Jurkat, Clone E6-1 (cell line): ENCODE measurements at regions not wholly inside any gene's neighbourhood (a gene's known extent, or its start where the extent isn't known, plus 50 kb on each side); places are given as distances from the start of the nearest gene placed in this dataset.
A peak's percentile ranks its signal among the peaks of the same experiment; 100 is the strongest.
"Not testable (repeated sequence)": the region's sequence is repeated elsewhere in the genome, so short reads cannot be mapped to it uniquely, and the experiment has no call there.

ENCODE experiments used
- DNase-seq: peaks from one replicate; pipeline ENCODE4 v3.0.0-alpha.2; 2011; ENCODE audit warnings: low read depth, low spot score
- H3K4me3 ChIP-seq: 2 replicates; pipeline ENCODE4 v1.5.1; 2011; ENCODE audit warnings: mild to moderate bottlenecking, low read length, control low read depth, moderate library complexity

DNA sequence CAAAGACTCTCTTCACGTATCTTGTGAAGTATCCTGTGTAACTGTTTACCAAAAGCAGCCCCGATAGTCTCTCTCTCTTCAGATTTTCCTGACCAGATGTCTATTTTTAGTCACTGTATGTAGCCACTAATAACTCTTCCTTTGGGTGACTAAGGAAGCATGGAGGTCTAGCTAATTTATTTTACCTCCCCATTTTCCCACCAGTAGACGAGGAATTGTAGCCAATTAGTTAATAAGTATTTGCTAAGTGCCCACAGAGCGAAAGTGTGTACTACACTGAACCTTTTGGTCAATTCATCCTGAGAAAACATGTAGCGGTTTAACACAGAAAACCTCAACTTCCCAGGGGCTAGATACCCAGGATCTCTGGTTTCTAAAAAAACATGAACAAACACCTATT, 180.6 kb downstream of the TBX18 start:
- no peak for DNase-seq

GRCh38 chr6:84582997-84583396, 181.4 kb downstream of the TBX18 start:
- no peak for DNase-seq
- no peak overlapping the region for H3K4me3 ChIP-seq

More for the DNA sequence above, 180.6 kb downstream of the TBX18 start:
- H3K4me3 ChIP-seq, result no peak overlapping the region

- no peak overlapping the region for H3K4me3 ChIP-seq
- DNase-seq, result peak; percentile 54
Observed at GRCh38 chr6:84581494-84582259, 182.7 kb downstream of the TBX18 start.

DNA sequence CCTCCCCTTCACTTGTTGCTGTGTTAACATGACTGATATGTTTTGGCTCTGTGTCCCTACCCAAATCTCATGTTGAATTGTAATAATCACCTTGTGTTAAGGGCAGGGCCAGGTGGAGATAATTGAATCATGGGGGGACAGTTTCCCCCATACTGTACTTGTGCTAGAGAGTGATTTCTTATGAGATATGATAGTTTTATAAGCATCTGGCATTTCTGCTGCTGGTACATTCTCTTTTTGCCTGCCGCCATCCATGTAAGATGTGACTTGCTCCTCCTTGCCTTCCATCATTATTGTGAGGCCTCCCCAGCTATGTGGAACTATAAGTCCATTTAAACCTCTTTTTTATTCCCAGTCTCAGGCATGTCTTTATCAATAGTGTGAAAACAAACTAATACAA, 185.0 kb downstream of the TBX18 start:
- no peak for DNase-seq
- H3K4me3 ChIP-seq, result no peak overlapping the region

DNA sequence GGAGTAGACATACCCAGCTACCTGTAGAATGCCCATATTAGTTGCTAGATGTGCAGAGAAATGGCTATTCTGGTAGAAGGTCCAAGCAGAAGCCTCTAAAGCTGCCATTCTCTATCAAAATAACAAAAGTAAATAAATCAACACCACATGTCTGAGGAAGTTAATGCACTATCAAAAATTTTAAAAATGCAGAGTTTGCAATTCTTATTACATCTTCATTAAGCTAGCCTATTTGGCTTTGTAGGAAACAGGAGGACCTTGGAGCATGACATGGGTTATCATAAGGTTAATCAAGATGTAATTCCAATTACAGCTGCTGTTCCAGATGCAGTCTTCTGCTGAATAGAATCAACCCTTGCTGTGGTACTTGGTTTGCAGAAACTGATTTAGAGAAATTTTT, 188.4 kb downstream of the TBX18 start:
- no peak overlapping the region for H3K4me3 ChIP-seq
- DNase-seq, result no peak

DNA sequence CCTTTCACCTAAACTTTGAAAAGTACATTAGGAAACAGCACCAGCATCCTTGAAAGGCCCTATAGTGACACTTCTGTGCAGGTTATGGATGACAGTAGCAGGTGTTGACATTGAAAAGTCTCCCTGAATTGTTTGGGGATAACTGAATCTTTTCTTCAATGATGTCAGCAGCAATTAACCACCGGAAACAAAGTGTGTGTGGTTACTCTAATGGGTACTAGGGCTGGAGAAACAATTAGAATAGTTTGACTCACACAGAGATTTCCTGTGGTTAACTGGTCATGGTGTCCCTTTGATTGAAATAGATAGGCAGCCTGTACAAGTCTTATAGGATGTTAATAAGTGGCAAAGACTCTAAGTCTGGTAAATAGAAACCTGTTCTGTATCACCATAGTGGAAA, 189.1 kb downstream of the TBX18 start:
- H3K4me3 ChIP-seq, result no peak overlapping the region
- peak; percentile 25 for DNase-seq

DNA sequence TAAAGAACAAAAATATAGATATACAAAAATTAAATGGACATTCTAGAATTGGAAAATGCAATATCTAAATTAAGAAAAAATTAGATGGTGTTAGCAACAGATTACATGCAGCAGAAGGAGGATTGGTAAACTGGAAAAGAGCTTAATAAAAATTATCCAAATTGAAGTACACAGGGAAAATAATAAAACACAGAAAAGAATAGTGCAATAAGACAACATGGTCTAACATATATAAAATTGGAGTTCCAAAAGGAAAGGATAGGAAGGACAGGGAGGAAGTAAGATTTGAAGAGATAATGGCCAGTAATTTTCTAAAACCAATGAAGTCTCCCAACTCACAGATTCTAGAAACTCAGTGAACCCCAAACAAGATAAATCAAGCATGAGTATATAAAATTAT, 194.5 kb downstream of the TBX18 start:
- H3K4me3 ChIP-seq, result no peak overlapping the region
- no peak for DNase-seq

GRCh38 chr6:84568971-84569370, 195.4 kb downstream of the TBX18 start:
- DNase-seq, result peak; percentile 12
- no peak overlapping the region for H3K4me3 ChIP-seq

- H3K4me3 ChIP-seq, DNase-seq: not testable (repeated sequence)
Observed at GRCh38 chr6:84565718-84566117, 198.7 kb downstream of the TBX18 start.

- no peak overlapping the region for H3K4me3 ChIP-seq
- no peak for DNase-seq
Observed at GRCh38 chr6:84560436-84561390, 203.7 kb downstream of the TBX18 start.

DNA sequence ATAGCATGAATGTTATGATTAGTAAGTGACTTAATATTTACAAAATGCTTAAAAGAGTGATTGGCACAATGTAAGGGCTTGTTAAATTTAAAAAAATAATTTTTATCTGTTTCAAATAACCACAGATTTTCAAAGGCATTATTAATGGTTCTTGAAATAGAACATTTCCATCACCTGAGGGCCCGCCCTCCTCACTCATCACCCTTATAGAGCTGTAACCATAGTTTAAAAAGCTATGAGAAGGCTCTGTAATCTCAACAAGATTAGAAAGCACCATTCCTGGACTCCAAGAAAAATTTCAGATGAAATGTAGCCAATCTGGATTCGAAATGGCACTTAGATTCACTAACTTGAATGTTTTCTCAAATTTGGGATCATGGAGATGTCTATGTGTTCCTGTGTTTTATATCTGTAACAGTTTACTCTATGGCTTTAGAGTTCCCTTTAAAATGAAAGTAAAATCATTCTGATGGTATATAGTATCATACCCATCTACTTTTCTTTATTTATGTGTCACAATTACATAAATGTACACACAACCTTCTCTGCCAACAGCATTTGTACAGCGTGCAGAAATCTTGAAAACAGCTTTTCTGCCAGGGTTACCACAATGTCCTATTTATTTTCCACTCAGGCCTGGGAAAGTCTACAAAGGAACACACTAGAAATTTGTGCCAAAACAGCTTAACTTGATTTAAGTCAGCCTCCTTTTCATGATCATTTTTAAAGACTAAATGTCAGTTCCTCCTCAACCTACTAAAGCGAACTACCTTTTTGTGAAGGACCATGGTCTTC, 207.7 kb downstream of the TBX18 start:
- DNase-seq, result no peak
- H3K4me3 ChIP-seq, result no peak overlapping the region

GRCh38 chr6:84554706-84555105, 209.7 kb downstream of the TBX18 start:
- no peak overlapping the region for H3K4me3 ChIP-seq
- DNase-seq, result no peak

DNA sequence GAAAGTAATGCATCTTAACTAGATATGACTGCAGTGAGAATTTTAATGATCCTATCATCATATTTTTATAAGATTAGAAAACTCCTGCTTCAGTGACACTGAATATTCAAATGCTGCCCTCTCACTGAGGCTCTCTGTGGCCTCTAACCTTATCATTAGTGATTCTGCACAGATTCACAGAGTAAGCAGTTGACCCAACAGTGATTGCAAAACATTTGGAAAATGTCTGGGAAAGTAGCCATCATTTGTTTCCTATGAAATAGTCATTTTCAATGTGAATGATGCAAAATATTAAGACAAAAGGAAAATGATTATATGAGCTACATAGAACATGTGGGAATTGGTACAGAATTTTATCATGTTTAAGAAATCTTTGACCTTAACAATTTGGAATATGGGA, 210.3 kb downstream of the TBX18 start:
- DNase-seq, result no peak
- no peak overlapping the region for H3K4me3 ChIP-seq

- no peak for DNase-seq
- H3K4me3 ChIP-seq, result no peak overlapping the region
Observed at GRCh38 chr6:84553527-84553926, 210.9 kb downstream of the TBX18 start.

- no peak overlapping the region for H3K4me3 ChIP-seq
- DNase-seq, result no peak
Observed at GRCh38 chr6:84551797-84552196, 212.6 kb downstream of the TBX18 start.

- no peak overlapping the region for H3K4me3 ChIP-seq
- no peak for DNase-seq
Observed at GRCh38 chr6:84549917-84550316, 214.5 kb downstream of the TBX18 start.

DNA sequence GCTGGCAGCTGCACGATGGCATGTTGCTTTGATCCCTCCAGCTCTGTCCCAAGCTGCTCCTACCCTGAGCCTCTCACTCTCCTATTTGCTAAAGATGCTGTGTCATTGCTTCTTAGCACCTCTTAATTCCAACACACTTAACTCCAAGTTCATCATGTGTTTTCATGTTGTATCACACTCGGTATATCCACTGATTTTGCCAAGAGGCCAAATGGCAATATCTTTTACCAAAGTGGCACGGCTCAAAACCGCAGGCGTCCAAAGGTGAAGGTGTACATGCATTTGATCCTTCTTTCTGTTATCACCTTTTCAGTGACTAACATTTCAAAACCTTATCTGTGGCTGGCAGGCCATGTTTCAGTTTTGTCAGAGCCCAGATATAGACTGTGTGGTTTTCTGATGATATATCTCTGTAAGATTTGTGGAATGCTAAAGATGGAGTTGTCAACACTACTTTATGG, 217.0 kb downstream of the TBX18 start:
- DNase-seq, result no peak
- no peak overlapping the region for H3K4me3 ChIP-seq

DNA sequence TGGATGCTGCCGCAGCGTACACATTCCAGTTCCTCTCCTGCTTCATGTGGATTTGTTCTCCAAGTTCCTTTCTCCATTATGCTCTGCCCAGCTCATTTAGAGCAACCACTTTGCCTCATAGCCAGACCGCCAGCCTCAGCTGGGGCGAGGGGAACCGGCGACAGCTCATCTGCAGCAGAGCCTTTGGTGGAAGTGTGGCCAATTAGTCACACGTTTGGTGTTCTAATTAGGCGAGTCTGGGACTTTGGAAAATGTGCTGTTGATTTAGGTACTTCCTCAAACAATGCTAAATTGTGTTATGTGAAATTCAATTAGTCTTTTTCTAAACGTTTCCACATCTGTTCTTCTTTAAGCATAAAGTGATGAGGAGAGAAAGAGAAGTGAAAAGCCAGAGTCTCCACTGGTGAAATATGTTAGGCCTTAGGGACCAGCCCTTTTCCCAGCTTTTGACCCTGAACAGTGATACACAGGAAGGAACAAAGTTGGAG, 217.9 kb downstream of the TBX18 start:
- no peak overlapping the region for H3K4me3 ChIP-seq
- DNase-seq, result no peak

- no peak for DNase-seq
- no peak overlapping the region for H3K4me3 ChIP-seq
Observed at GRCh38 chr6:84539122-84539856, 225.1 kb downstream of the TBX18 start.
